ENCODE measurements at regions not wholly inside any gene's neighbourhood (a gene's known extent, or its start where the extent isn't known, plus 50 kb on each side); places are given as distances from the start of the nearest gene placed in this dataset.

- TF ChIP-seq TCF7L2 (IDR thresholded peaks at IDR 0.05; ENCODE audit: borderline replicate concordance, low read depth, low read length) (no peak), CTCF (tag by site-specific recombination; IDR thresholded peaks at IDR 0.05) (no peak), ZNF157 (tag by site-specific recombination; IDR thresholded peaks at IDR 0.05) (no peak), ZNF239 (tag by site-specific recombination; IDR thresholded peaks at IDR 0.05) (no peak), ELK4 (IDR thresholded peaks at IDR 0.05; ENCODE audit: borderline replicate concordance, low read depth, low read length) (no peak), EGR2 (tag by site-specific recombination; IDR thresholded peaks at IDR 0.05; ENCODE audit: low read depth) (no peak), ZNF488 (tag by site-specific recombination; IDR thresholded peaks at IDR 0.05) (no peak), TRIM28 (IDR thresholded peaks at IDR 0.05; ENCODE audit: borderline replicate concordance, low read length) (no peak)
- TF ChIP-seq, protein P1, sequence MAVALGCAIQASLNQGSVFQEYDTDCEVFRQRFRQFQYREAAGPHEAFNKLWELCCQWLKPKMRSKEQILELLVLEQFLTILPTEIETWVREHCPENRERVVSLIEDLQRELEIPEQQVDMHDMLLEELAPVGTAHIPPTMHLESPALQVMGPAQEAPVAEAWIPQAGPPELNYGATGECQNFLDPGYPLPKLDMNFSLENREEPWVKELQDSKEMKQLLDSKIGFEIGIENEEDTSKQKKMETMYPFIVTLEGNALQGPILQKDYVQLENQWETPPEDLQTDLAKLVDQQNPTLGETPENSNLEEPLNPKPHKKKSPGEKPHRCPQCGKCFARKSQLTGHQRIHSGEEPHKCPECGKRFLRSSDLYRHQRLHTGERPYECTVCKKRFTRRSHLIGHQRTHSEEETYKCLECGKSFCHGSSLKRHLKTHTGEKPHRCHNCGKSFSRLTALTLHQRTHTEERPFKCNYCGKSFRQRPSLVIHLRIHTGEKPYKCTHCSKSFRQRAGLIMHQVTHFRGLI (tag by site-specific recombination; IDR thresholded peaks at IDR 0.05): no peak
These were observed 485.1 kb downstream of the IRS2 start for GRCh38 chr13:109301276-109301675.
